ENCODE measurements at regions not wholly inside any gene's neighbourhood (a gene's known extent, or its start where the extent isn't known, plus 50 kb on each side); places are given as distances from the start of the nearest gene placed in this dataset.
A peak's percentile ranks its signal among the peaks of the same experiment; 100 is the strongest.

- Mint-ChIP-seq H3K4me3 (no peak overlapping the region), H3K36me3 (ENCODE audit: low read depth) (peaks cover 22% of the 10 kb centered on the region), H3K4me1 (peaks cover 57% of the 10 kb centered on the region), H3K27ac (peak overlapping the region; percentile 97), H3K27me3 (no peaks in the 10 kb centered on the region), H3K9me3 (peaks cover 4% of the 10 kb centered on the region)
- POLR2A ChIA-PET: interaction anchor here (1.7 to 1.9 kb wide), 2 partner anchors 8 to 75 kb away, joined by 6 to 20 read pairs; partner anchors contain the start of gene SFMBT2
- CTCF ChIA-PET: no interaction called here
- no peak for DNase-seq
These were observed 75.0 kb upstream of the SFMBT2 start for GRCh38 chr10:7485799-7486198.

DNA sequence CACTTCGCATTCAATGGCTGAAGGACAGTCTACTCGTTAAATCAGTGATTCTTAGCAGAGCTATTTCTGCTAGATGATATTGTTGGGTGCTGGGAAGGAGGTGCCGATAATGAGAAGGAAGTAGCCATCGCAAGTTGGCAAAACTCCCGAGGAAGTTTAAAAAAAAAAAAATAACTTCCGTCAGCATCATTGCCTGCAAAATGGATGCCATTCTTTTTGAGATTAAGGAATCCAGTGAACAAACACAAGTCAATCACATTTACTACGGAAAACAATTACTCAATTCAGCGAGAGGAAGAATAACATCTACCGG lies 74.4 kb upstream of the SFMBT2 start:
- ChIA-PET CTCF (interaction anchor here (1.6 kb wide), 1 partner anchor 23 kb away, joined by 6 read pairs; no protein-coding TSS in a partner anchor), POLR2A (interaction anchor here (1.0 to 1.9 kb wide), 6 partner anchors 9 to 303 kb away, joined by 3 to 20 read pairs (median 7); partner anchors contain the start of genes ATP5F1C, KIN and SFMBT2)
- Mint-ChIP-seq H3K4me3 (peak overlapping the region; percentile 26), H3K36me3 (ENCODE audit: low read depth) (peaks cover 23% of the 10 kb centered on the region), H3K4me1 (peaks cover 62% of the 10 kb centered on the region), H3K27me3 (no peaks in the 10 kb centered on the region), H3K9me3 (peaks cover 4% of the 10 kb centered on the region), H3K27ac (peak overlapping the region; percentile 97)
- no peak for DNase-seq

GRCh38 chr10:7484456-7485243 lies 73.8 kb upstream of the SFMBT2 start:
- CTCF ChIA-PET: interaction anchor here (0.9 to 1.6 kb wide), 3 partner anchors 9 to 40 kb away, joined by 6 to 8 read pairs (median 7); no protein-coding TSS in a partner anchor
- H3K27me3 Mint-ChIP-seq: no peaks in the 10 kb centered on the region
- H3K4me3 Mint-ChIP-seq: peak overlapping the region; percentile 26
- peaks cover 4% of the 10 kb centered on the region for H3K9me3 Mint-ChIP-seq
- peak; percentile 80 for DNase-seq
- H3K27ac Mint-ChIP-seq: peak overlapping the region; percentile 97
- peaks cover 25% of the 10 kb centered on the region for H3K36me3 Mint-ChIP-seq (ENCODE audit: low read depth)
- POLR2A ChIA-PET: interaction anchor here (0.6 to 1.9 kb wide), 9 partner anchors 9 to 557 kb away, joined by 3 to 20 read pairs (median 4); partner anchors contain the start of genes ATP5F1C, KIN and SFMBT2
- peaks cover 68% of the 10 kb centered on the region for H3K4me1 Mint-ChIP-seq

DNA sequence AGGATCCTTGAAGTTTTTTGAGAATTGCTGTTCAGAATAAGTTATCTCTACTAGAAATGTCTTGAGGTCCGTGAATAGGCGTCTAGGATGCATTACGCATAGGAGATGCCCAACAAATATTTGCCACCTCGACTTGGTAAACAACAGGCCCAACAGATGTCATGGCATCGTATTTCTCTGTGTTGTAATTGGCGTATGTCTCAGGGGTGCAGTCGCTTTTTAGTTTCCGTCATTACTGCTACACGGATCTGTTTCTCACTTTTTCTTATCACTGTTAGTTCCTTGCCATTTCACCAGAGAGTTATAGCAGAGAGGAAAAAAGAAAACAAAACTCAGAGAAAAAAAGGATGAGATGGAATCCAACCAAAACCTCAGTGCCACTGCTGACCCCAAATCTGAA lies 73.0 kb upstream of the SFMBT2 start:
- Mint-ChIP-seq H3K27ac (peak overlapping the region; percentile 97), H3K9me3 (peaks cover 4% of the 10 kb centered on the region), H3K4me1 (peaks cover 73% of the 10 kb centered on the region), H3K27me3 (no peaks in the 10 kb centered on the region), H3K36me3 (ENCODE audit: low read depth) (peaks cover 25% of the 10 kb centered on the region), H3K4me3 (peak overlapping the region; percentile 43)
- no peak for DNase-seq
- POLR2A ChIA-PET: interaction anchor here (0.6 to 1.9 kb wide), 8 partner anchors 10 to 557 kb away, joined by 3 to 20 read pairs (median 5); partner anchors contain the start of genes ATP5F1C, KIN and SFMBT2
- CTCF ChIA-PET: interaction anchor here (0.9 to 1.6 kb wide), 3 partner anchors 9 to 41 kb away, joined by 6 to 8 read pairs (median 7); no protein-coding TSS in a partner anchor

GRCh38 chr10:7482992-7483391 lies 72.2 kb upstream of the SFMBT2 start:
- CTCF ChIA-PET: no interaction called here
- no peak overlapping the region for H3K4me3 Mint-ChIP-seq

DNA sequence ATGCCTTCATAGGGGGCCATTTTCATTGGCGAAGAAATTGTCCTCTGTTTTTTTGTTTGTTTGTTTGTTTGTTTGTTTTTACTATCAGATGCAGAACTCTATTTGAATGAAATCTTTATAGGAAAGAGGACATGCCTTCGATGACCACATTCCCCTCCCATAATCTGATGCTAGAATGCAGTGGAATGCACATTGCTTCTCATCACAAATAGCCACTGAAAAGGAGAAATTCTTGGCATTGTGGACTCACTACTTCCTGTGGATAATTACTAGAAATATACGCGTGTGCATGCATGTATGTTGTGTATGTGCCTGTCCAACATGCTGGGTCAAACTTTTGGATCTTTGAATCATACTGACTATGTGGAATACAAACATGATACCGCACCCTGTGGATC lies 70.5 kb upstream of the SFMBT2 start:
- peaks cover 21% of the 10 kb centered on the region for H3K36me3 Mint-ChIP-seq (ENCODE audit: low read depth)
- ChIA-PET CTCF (interaction anchor here (1.4 kb wide), 1 partner anchor 44 kb away, joined by 4 read pairs; no protein-coding TSS in a partner anchor), POLR2A (no interaction called here)
- DNase-seq: no peak
- no peaks in the 10 kb centered on the region for H3K27me3 Mint-ChIP-seq
- no peaks in the 10 kb centered on the region for H3K9me3 Mint-ChIP-seq
- H3K4me1 Mint-ChIP-seq: peaks cover 70% of the 10 kb centered on the region
- H3K27ac Mint-ChIP-seq: peak overlapping the region; percentile 59
- H3K4me3 Mint-ChIP-seq: no peak overlapping the region

More at GRCh38 chr10:7482992-7483391, 72.2 kb upstream of the SFMBT2 start:
- Mint-ChIP-seq H3K9me3 (peaks cover 4% of the 10 kb centered on the region), H3K4me1 (peaks cover 77% of the 10 kb centered on the region), H3K27me3 (no peaks in the 10 kb centered on the region), H3K36me3 (ENCODE audit: low read depth) (peaks cover 25% of the 10 kb centered on the region), H3K27ac (peak overlapping the region; percentile 97)
- POLR2A ChIA-PET: interaction anchor here (1.0 kb wide), 1 partner anchor 9 kb away, joined by 3 read pairs; no protein-coding TSS in a partner anchor
- no peak for DNase-seq

- Mint-ChIP-seq H3K4me1 (peaks cover 70% of the 10 kb centered on the region), H3K27ac (peak overlapping the region; percentile 59), H3K36me3 (ENCODE audit: low read depth) (peaks cover 19% of the 10 kb centered on the region), H3K27me3 (no peaks in the 10 kb centered on the region), H3K4me3 (no peak overlapping the region), H3K9me3 (no peaks in the 10 kb centered on the region)
- DNase-seq: no peak
- ChIA-PET CTCF (interaction anchor here (1.4 kb wide), 1 partner anchor 44 kb away, joined by 4 read pairs; no protein-coding TSS in a partner anchor), POLR2A (interaction anchor here (1.0 to 1.4 kb wide), 2 partner anchors 8 to 28 kb away, joined by 3 read pairs; no protein-coding TSS in a partner anchor)
These were observed 70.0 kb upstream of the SFMBT2 start for GRCh38 chr10:7480742-7481367.

GRCh38 chr10:7479861-7480598 lies 69.2 kb upstream of the SFMBT2 start:
- DNase-seq: no peak

GRCh38 chr10:7478727-7479457 lies 68.1 kb upstream of the SFMBT2 start:
- no peak for DNase-seq
- ChIA-PET CTCF (no interaction called here), POLR2A (no interaction called here)
- no peak overlapping the region for H3K27ac Mint-ChIP-seq
- peaks cover 52% of the 10 kb centered on the region for H3K4me1 Mint-ChIP-seq
- H3K36me3 Mint-ChIP-seq (ENCODE audit: low read depth): peaks cover 11% of the 10 kb centered on the region
- H3K9me3 Mint-ChIP-seq: no peaks in the 10 kb centered on the region
- no peak overlapping the region for H3K4me3 Mint-ChIP-seq
- no peaks in the 10 kb centered on the region for H3K27me3 Mint-ChIP-seq

More at GRCh38 chr10:7479861-7480598, 69.2 kb upstream of the SFMBT2 start:
- H3K27me3 Mint-ChIP-seq: no peaks in the 10 kb centered on the region
- H3K27ac Mint-ChIP-seq: no peak overlapping the region
- H3K4me3 Mint-ChIP-seq: no peak overlapping the region
- H3K4me1 Mint-ChIP-seq: peaks cover 61% of the 10 kb centered on the region
- POLR2A ChIA-PET: interaction anchor here (1.0 to 1.4 kb wide), 2 partner anchors 9 to 28 kb away, joined by 3 read pairs; no protein-coding TSS in a partner anchor
- H3K36me3 Mint-ChIP-seq (ENCODE audit: low read depth): peaks cover 11% of the 10 kb centered on the region
- H3K9me3 Mint-ChIP-seq: no peaks in the 10 kb centered on the region
- CTCF ChIA-PET: interaction anchor here (1.4 kb wide), 1 partner anchor 45 kb away, joined by 4 read pairs; no protein-coding TSS in a partner anchor

GRCh38 chr10:7477538-7478334 lies 66.9 kb upstream of the SFMBT2 start:
- H3K27ac Mint-ChIP-seq: no peak overlapping the region
- CTCF ChIA-PET: no interaction called here
- no peaks in the 10 kb centered on the region for H3K9me3 Mint-ChIP-seq
- peaks cover 44% of the 10 kb centered on the region for H3K4me1 Mint-ChIP-seq
- H3K27me3 Mint-ChIP-seq: no peaks in the 10 kb centered on the region
- no peak overlapping the region for H3K4me3 Mint-ChIP-seq
- POLR2A ChIA-PET: no interaction called here
- no peak for DNase-seq
- peaks cover 4% of the 10 kb centered on the region for H3K36me3 Mint-ChIP-seq (ENCODE audit: low read depth)

DNA sequence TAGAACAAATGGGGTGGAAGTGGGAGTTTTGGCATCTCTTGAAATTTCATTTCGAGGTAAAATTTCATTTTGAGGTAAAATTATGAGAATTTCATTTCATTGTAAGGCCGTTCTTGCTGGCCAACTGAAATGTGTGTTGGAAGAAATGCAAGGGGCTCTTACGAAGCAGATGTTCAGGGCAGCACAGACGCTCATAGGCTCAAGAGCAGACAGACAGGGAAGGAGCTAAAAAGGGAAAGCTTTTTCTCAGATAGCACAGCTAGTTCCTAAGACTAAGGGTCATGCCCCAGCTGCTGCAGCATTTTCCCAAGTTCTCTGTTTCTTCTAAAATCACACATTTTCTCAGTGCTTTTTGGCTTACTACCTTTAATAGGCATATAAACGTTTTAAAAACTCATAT lies 65.1 kb upstream of the SFMBT2 start:
- Mint-ChIP-seq H3K4me3 (no peak overlapping the region), H3K36me3 (ENCODE audit: low read depth) (peaks cover 4% of the 10 kb centered on the region), H3K9me3 (no peaks in the 10 kb centered on the region), H3K27me3 (peaks cover 5% of the 10 kb centered on the region), H3K27ac (no peak overlapping the region), H3K4me1 (peaks cover 42% of the 10 kb centered on the region)
- POLR2A ChIA-PET: no interaction called here
- CTCF ChIA-PET: no interaction called here
- no peak for DNase-seq

Data from activated CD4-positive, alpha-beta memory T cell treated with anti-CD3 and anti-CD28 coated beads, Interleukin-2, amount 10 ng/mL, durations not matched to agents 7 days and 5 days (primary cell).